Tibial nerve (tissue), 4 donors: ENCODE measurements at regions not wholly inside any gene's neighbourhood (a gene's known extent, or its start where the extent isn't known, plus 50 kb on each side); places are given as distances from the start of the nearest gene placed in this dataset.

Experiments used
- EP300 ChIP-seq, 2 donors: sonication (generic); formaldehyde crosslinking; IDR thresholded peaks; one replicate each; pipeline ENCODE4 v1.6.1; 2017; ENCODE audit warnings: antibody characterized with exemption in 2 of 2, mild to moderate bottlenecking in 1 of 2
- POLR2A ChIP-seq, 2 donors: fragments of 450-650 bp; IDR thresholded peaks; one replicate each; pipeline ENCODE4 v1.6.1; 2017; ENCODE audit warnings: antibody characterized with exemption in 2 of 2, mild to moderate bottlenecking in 2 of 2, moderate library complexity in 2 of 2
- TF ChIP-seq, protein P1 (sequence below), 5 experiments: fragments of 200-600 bp in 3 of 5; fragments of 450-650 bp in 2 of 5; sonication (generic) in 3 of 5; IDR thresholded peaks; one replicate each; pipeline ENCODE4 v1.5.1; 2016 to 2019; ENCODE audit warnings: antibody characterized with exemption in 5 of 5, mild to moderate bottlenecking in 3 of 5, moderate library complexity in 2 of 5

GRCh38 chr1:37169743-37170275, 135.5 kb upstream of the GRIK3 start:
- TF ChIP-seq, protein P1, sequence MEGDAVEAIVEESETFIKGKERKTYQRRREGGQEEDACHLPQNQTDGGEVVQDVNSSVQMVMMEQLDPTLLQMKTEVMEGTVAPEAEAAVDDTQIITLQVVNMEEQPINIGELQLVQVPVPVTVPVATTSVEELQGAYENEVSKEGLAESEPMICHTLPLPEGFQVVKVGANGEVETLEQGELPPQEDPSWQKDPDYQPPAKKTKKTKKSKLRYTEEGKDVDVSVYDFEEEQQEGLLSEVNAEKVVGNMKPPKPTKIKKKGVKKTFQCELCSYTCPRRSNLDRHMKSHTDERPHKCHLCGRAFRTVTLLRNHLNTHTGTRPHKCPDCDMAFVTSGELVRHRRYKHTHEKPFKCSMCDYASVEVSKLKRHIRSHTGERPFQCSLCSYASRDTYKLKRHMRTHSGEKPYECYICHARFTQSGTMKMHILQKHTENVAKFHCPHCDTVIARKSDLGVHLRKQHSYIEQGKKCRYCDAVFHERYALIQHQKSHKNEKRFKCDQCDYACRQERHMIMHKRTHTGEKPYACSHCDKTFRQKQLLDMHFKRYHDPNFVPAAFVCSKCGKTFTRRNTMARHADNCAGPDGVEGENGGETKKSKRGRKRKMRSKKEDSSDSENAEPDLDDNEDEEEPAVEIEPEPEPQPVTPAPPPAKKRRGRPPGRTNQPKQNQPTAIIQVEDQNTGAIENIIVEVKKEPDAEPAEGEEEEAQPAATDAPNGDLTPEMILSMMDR (IDR thresholded peaks at IDR 0.05) = no peak
- no peak for TF ChIP-seq POLR2A (IDR thresholded peaks at IDR 0.05)
- no peak for TF ChIP-seq EP300 (IDR thresholded peaks at IDR 0.05)
